Lung (tissue), 11 donors: ENCODE measurements at regions not wholly inside any gene's neighbourhood (a gene's known extent, or its start where the extent isn't known, plus 50 kb on each side); places are given as distances from the start of the nearest gene placed in this dataset.

Experiments used
- ATAC-seq: fragments of 200-7000 bp; cut with Tn5 transposase; one replicate; pipeline ENCODE4 v1.9.1; 2020; ENCODE audit warnings: moderate number of reproducible peaks; ENCODE audit not compliant: insufficient read depth, low FRiP score
- DNase-seq, 3 donors: peaks; one replicate each; pipeline ENCODE4 v3.0.0-alpha.2; 2013 to 2017
- H3K27ac ChIP-seq, 2 donors: one replicate each; pipeline ENCODE4 v1.5.1; 2013; ENCODE audit warnings: mild to moderate bottlenecking in 2 of 2, moderate library complexity in 2 of 2, control low read depth in 1 of 2, inconsistent platforms in 1 of 2, low read depth in 1 of 2, low read length in 1 of 2
- H3K27me3 ChIP-seq, 3 donors: one replicate each; pipeline ENCODE4 v1.5.1; 2013; ENCODE audit warnings: low read length in 2 of 3; ENCODE audit not compliant: control insufficient read depth in 3 of 3, insufficient read depth in 3 of 3
- H3K36me3 ChIP-seq, 4 donors: one replicate each; pipeline ENCODE4 v1.5.1; 2013; ENCODE audit warnings: low read length in 4 of 4, mild to moderate bottlenecking in 1 of 4, moderate library complexity in 1 of 4; ENCODE audit not compliant: control insufficient read depth in 4 of 4, insufficient read depth in 4 of 4
- H3K4me1 ChIP-seq, 5 donors: one replicate each; pipeline ENCODE4 v1.5.1; 2013; ENCODE audit warnings: low read length in 5 of 5, mild to moderate bottlenecking in 2 of 5, moderate library complexity in 1 of 5; ENCODE audit not compliant: control insufficient read depth in 5 of 5, insufficient read depth in 5 of 5
- H3K4me3 ChIP-seq: one replicate; pipeline ENCODE4 v1.5.1; 2013; ENCODE audit warnings: mild to moderate bottlenecking, control low read depth, moderate library complexity
- H3K9ac ChIP-seq, 2 donors: one replicate each; pipeline ENCODE4 v1.5.1; 2013; ENCODE audit warnings: low read length in 2 of 2, control low read depth in 1 of 2; ENCODE audit not compliant: insufficient read depth in 1 of 2
- H3K9me3 ChIP-seq, 4 donors: one replicate each; pipeline ENCODE4 v1.5.1; 2013; ENCODE audit warnings: low read length in 3 of 4, mild to moderate bottlenecking in 1 of 4, moderate library complexity in 1 of 4; ENCODE audit not compliant: control insufficient read depth in 4 of 4, insufficient read depth in 3 of 4
- CTCF ChIP-seq: IDR thresholded peaks from 2 replicates; pipeline ENCODE4 v1.5.1; 2012; ENCODE audit warnings: mild to moderate bottlenecking; ENCODE audit errors: control extremely low read depth, extremely low read depth
- WGBS, 2 donors: extraction: QIAGEN DNeasy Blood & Tissue Kit; methylation state at CpG; one replicate each; pipeline ENCODE4 v1.1.7; 2013; 5-methylcytosine and 5-hydroxymethylcytosine counted together
- donor health status: control.
- donor health status: control.
- donor health status: Bipolar disorder and iron deficiency.
- donor health status: healthy.
- donor health status: DM: yes; HTN: yes; CAD: no.

- TF ChIP-seq CTCF: no peak
- no peak overlapping the region for H3K9ac ChIP-seq
- H3K27me3 ChIP-seq: no peaks in the 10 kb centered on the region
- peaks cover 0 to 2% (median 0%) of the 10 kb centered on the region in 4 donors for H3K9me3 ChIP-seq
- H3K36me3 ChIP-seq: no peaks in the 10 kb centered on the region
- H3K4me3 ChIP-seq: no peak overlapping the region
- DNase-seq: no peak
- 100% methylated on average over 1 of the region's 1 CpG for WGBS, 2 donors
- no peak for ATAC-seq
- no peak overlapping the region for H3K27ac ChIP-seq
- H3K4me1 ChIP-seq: peaks cover 0 to 3% (median 0%) of the 10 kb centered on the region in 5 donors
Observed at GRCh38 chr2:207465894-207466293, 63.9 kb upstream of the CREB1 start.

DNA sequence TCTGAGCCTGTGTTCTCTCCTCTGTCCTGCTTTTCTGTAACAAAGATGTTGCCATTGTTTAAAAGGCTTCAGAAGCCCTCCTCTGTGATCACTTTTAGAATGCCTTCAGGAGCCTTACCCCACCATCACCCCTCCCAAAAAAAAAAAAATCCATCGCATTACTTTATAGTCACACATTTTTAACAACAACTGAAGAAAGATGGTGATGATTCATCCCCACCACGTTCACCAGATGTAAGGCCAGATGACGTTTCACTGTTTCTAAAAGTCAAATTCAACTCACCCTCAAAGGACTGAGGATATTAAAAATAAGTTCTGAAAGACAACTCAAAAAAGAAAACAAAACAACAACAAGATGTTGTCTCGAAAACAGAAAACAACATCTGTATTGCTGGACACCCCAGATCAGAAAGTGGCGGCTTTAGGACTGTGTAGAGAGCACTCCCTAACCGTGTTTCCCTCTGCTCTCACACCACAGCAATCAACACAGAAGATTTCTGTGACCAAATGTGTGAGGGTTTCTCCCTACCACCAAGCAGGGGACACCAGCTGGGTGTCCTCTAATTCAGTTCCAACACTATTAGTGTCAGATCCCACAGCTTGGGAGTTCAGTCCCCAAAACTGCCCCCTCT, 61.9 kb upstream of the CREB1 start:
- DNase-seq (no peak), ATAC-seq (no peak)
- 75 to 78% methylated on average over 6 of the region's 6 CpGs for WGBS, 2 donors
- H3K4me3 ChIP-seq: no peak overlapping the region
- peaks cover 0 to 5% (median 3%) of the 10 kb centered on the region in 5 donors for H3K4me1 ChIP-seq
- H3K27ac ChIP-seq: no peak overlapping the region
- H3K27me3 ChIP-seq: no peaks in the 10 kb centered on the region
- no peak overlapping the region for H3K9ac ChIP-seq
- TF ChIP-seq CTCF: no peak
- no peaks in the 10 kb centered on the region for H3K36me3 ChIP-seq
- peaks cover 0 to 2% (median 0%) of the 10 kb centered on the region in 4 donors for H3K9me3 ChIP-seq

GRCh38 chr2:207468488-207468887, 61.3 kb upstream of the CREB1 start:
- no peak for DNase-seq
- Histone ChIP-seq H3K4me3 (no peak overlapping the region), H3K9ac (no peak overlapping the region), H3K36me3 (no peaks in the 10 kb centered on the region), H3K4me1 (peaks cover 0 to 8% (median 6%) of the 10 kb centered on the region in 5 donors), H3K9me3 (peaks cover 0 to under 1% (median 0%) of the 10 kb centered on the region in 4 donors), H3K27ac (no peak overlapping the region), H3K27me3 (no peaks in the 10 kb centered on the region)
- ATAC-seq: no peak
- no peak for TF ChIP-seq CTCF
- WGBS, 2 donors: 91 to 93% methylated on average over 4 of the region's 4 CpGs

DNA sequence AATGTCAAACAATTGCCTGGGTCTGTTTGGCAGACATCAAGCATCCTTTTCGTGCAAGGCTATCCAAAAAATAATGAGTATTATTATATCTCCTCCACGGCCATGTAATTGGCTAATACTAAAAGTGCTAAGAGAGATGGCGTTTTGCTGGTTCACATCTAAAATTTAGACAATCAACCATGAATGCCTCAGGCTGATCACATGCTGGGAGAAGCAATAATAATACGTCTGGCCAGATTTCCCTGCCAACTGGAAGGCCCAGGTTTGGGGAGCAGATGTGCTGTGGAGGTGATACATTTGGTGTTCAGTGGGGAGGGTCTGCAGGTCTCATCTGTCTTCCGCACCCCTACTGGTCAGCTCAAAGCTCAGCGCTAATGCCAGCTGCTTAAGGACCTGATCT, 60.3 kb upstream of the CREB1 start:
- 91 to 94% methylated on average over 6 of the region's 6 CpGs for WGBS, 2 donors
- Histone ChIP-seq H3K9me3 (no peaks in the 10 kb centered on the region), H3K9ac (no peak overlapping the region), H3K4me1 (peaks cover 0 to 8% (median 6%) of the 10 kb centered on the region in 5 donors), H3K27ac (no peak overlapping the region), H3K27me3 (no peaks in the 10 kb centered on the region), H3K36me3 (no peaks in the 10 kb centered on the region), H3K4me3 (no peak overlapping the region)
- TF ChIP-seq CTCF: no peak
- ATAC-seq (no peak), DNase-seq (no peak)
